Brain microvascular endothelial cell (primary cell): ENCODE measurements at regions not wholly inside any gene's neighbourhood (a gene's known extent, or its start where the extent isn't known, plus 50 kb on each side); places are given as distances from the start of the nearest gene placed in this dataset.

Experiments
- DNase-seq: peaks from one replicate; pipeline ENCODE4 v3.0.0-alpha.2; 2020
- H3K27ac ChIP-seq: fragments of 250-450 bp; sonication (Bioruptor Pico); 2 replicates; pipeline ENCODE4 v1.5.1; 2020; ENCODE audit warnings: mild to moderate bottlenecking, moderate library complexity
- H3K27me3 ChIP-seq: fragments of 250-450 bp; sonication (Bioruptor Pico); replicated peaks from 2 replicates; pipeline ENCODE4 v1.5.1; 2020; ENCODE audit warnings: mild to moderate bottlenecking
- H3K36me3 ChIP-seq: fragments of 250-450 bp; sonication (Bioruptor Pico); replicated peaks from 2 replicates; pipeline ENCODE4 v1.5.1; 2020; ENCODE audit warnings: mild to moderate bottlenecking
- H3K4me3 ChIP-seq: 2 replicates; pipeline ENCODE4 v1.5.1; 2011; ENCODE audit warnings: low read depth, mild to moderate bottlenecking, control low read depth, low read length, moderate library complexity
- in situ Hi-C: cut with HindIII; loops from 2 replicates; pipeline ENCODE4 v1.10.0; 2017; ENCODE audit warnings: low sequenced_read_pairs, low pct_ligation_motif_present
- TF ChIP-seq, protein P1 (sequence below): IDR thresholded peaks from 2 replicates; pipeline ENCODE4 v1.5.1; 2011; ENCODE audit warnings: low read depth, mild to moderate bottlenecking, moderate library complexity, low read length, control low read depth, inconsistent platforms; ENCODE audit errors: missing control alignments

DNA sequence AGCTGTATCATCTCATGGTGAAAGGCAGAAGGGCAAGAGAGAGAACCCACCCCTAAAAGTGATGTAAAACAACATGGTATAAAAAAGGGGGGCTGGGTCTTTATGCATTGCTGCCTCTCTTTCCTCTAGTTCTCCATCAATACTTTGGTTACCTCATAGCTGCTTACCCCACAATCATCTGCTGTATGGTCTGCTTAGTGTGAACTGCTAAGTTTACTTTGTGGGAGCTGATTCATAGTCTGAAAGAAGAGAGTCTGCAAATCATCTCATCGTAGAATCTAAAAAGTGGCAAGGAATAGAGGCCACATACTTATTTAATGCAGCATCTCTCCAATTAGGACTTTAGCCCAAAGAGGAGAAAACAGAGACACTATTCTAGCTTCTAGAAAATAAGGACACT lies 546.8 kb downstream of the GBE1 start:
- Histone ChIP-seq H3K27ac (no peak overlapping the region), H3K27me3 (no peaks in the 10 kb centered on the region), H3K4me3 (no peak overlapping the region), H3K36me3 (no peaks in the 10 kb centered on the region)
- in situ Hi-C loops, result no loop called here
- TF ChIP-seq, protein P1, sequence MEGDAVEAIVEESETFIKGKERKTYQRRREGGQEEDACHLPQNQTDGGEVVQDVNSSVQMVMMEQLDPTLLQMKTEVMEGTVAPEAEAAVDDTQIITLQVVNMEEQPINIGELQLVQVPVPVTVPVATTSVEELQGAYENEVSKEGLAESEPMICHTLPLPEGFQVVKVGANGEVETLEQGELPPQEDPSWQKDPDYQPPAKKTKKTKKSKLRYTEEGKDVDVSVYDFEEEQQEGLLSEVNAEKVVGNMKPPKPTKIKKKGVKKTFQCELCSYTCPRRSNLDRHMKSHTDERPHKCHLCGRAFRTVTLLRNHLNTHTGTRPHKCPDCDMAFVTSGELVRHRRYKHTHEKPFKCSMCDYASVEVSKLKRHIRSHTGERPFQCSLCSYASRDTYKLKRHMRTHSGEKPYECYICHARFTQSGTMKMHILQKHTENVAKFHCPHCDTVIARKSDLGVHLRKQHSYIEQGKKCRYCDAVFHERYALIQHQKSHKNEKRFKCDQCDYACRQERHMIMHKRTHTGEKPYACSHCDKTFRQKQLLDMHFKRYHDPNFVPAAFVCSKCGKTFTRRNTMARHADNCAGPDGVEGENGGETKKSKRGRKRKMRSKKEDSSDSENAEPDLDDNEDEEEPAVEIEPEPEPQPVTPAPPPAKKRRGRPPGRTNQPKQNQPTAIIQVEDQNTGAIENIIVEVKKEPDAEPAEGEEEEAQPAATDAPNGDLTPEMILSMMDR, result no peak
- no peak for DNase-seq

DNA sequence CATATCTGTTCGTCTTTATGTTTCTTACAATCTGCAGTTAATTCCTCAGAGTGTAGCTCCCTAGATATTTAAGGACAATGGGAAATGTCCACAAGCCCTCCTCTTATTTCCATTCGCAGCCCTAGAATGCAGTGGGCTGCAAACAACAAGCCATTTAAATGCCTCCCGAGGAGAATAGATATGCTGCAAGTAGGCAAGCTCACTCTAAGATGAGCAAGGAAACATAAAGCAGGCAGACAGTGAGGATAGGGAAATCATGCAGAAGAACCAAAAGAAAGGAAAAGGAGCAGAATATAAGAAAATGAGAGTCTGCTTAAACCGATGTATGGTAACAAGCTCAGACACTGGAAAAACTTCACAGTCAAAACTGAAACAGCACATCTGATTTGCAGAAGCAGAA lies 561.9 kb downstream of the GBE1 start:
- Histone ChIP-seq H3K27me3 (no peaks in the 10 kb centered on the region), H3K36me3 (no peaks in the 10 kb centered on the region), H3K27ac (no peak overlapping the region), H3K4me3 (no peak overlapping the region)
- no peak for DNase-seq
- in situ Hi-C loops, result no loop called here
- TF ChIP-seq, protein P1, result no peak

DNA sequence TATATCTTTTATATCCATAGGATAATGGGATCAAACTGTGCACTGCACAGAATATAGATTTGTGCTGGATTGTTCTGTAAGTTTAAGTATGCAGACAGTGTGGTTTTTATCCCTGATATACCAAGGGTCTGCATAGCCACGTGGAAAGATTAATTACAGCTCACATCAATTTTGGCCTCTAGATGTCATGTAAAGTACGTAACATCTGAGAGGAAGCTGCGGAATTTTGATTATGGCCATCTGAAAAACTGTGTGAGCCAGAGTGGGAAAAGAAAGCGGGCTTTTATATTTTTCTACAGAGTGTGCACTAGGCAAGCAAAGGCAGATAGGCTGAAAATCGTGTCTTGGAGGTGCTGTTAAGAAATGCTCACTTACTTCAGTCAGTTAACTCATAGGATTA lies 562.7 kb downstream of the GBE1 start:
- Histone ChIP-seq H3K36me3 (no peaks in the 10 kb centered on the region), H3K27me3 (no peaks in the 10 kb centered on the region), H3K4me3 (no peak overlapping the region), H3K27ac (no peak overlapping the region)
- in situ Hi-C loops, result no loop called here
- TF ChIP-seq, protein P1, result no peak
- no peak for DNase-seq

DNA sequence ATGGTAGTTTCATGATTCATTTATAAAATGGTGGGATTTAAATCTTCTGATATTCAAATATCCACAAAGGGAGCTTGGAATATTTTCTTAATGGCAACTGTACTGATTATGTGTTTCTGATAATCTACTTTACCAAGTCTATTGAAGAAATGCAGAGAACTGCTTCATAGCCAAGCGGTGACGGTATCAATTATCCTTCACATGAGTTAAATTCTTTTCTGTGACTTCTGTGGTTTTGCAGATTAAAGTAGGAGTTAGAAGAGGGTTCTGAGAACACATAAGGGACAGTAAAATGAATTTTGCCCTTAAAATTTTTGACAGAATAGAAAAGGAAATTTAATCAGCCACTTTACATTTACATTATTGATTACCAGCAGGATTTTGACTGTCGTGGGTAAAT lies 563.2 kb downstream of the GBE1 start:
- DNase-seq, result no peak
- H3K27me3 ChIP-seq, result no peaks in the 10 kb centered on the region
- no peak overlapping the region for H3K4me3 ChIP-seq
- TF ChIP-seq, protein P1, result no peak
- H3K27ac ChIP-seq, result no peak overlapping the region
- no peaks in the 10 kb centered on the region for H3K36me3 ChIP-seq
- in situ Hi-C loops, result no loop called here

DNA sequence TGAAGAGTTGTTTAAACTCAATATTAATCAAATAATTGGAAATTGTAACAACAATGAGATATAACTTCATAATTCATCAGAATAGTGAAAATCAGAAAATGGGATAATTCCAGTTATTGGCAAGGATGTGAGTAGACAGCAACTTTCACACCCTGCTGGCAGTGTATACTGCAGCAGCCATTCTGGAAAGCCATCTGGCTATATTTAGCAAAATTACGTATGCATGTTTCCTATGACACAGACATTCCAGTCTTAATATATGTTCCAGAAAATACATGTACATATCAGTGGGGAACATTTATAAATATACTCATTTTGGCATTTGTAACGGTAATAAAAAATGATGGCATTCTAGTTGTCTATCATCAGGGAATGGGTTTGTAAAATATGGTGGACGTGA lies 564.1 kb downstream of the GBE1 start:
- Histone ChIP-seq H3K36me3 (no peaks in the 10 kb centered on the region), H3K27me3 (no peaks in the 10 kb centered on the region), H3K27ac (no peak overlapping the region), H3K4me3 (no peak overlapping the region)
- DNase-seq, result no peak
- TF ChIP-seq, protein P1, result no peak
- in situ Hi-C loops, result no loop called here

DNA sequence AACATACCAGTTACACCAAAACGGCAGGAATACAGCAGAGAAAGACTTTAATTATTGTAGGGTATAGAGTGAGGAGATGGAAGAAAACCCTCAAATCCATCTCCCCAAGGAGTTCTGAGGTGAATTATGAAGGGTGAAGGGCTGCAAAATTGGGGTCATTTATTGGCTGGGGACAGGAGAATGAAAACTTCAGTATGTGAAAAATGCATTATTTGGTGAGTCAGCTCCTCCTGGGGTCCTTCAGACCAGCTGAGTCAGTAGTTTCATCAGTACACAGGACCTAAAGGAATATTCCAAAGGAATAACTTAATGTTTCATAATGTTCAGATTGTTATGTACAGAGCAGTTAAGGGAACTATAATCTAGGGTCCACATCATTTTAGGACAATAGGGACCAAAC lies 566.0 kb downstream of the GBE1 start:
- H3K4me3 ChIP-seq, result no peak overlapping the region
- in situ Hi-C loops, result no loop called here

More for the DNA sequence above, 566.0 kb downstream of the GBE1 start:
- Histone ChIP-seq H3K27ac (no peak overlapping the region), H3K27me3 (no peaks in the 10 kb centered on the region), H3K36me3 (no peaks in the 10 kb centered on the region)
- TF ChIP-seq, protein P1, result no peak
- no peak for DNase-seq
